ENCODE measurements at regions not wholly inside any gene's neighbourhood (a gene's known extent, or its start where the extent isn't known, plus 50 kb on each side); places are given as distances from the start of the nearest gene placed in this dataset.

DNA sequence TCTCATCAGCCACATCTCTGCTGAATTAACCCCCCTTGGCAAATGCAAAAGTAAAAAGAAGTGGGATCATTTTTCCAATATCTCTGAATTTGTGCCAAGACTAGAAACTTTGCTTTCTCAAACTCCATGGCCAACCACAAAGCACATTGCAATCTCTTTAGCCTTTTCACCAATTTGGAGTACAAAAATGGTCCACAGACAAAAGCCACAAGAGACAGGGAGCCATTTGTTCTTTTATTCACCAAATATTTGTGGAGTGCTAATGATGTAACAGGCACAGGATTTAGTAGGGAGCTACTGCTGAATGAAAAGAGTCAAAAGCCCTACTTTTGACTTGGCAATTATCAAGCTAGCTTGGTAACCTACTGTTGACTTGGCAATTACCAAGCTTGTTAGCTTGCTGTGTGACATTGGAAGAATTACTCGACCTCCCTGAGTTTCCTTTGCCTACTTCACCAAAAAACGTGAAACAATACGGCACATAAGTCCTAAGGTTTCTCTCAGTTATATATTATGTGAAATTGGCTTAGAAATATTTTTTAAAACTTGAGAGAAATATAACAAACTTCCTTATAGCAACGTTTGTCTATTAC lies 97.1 kb upstream of the KLF3 start (continued):
- TF ChIP-seq, protein P1, sequence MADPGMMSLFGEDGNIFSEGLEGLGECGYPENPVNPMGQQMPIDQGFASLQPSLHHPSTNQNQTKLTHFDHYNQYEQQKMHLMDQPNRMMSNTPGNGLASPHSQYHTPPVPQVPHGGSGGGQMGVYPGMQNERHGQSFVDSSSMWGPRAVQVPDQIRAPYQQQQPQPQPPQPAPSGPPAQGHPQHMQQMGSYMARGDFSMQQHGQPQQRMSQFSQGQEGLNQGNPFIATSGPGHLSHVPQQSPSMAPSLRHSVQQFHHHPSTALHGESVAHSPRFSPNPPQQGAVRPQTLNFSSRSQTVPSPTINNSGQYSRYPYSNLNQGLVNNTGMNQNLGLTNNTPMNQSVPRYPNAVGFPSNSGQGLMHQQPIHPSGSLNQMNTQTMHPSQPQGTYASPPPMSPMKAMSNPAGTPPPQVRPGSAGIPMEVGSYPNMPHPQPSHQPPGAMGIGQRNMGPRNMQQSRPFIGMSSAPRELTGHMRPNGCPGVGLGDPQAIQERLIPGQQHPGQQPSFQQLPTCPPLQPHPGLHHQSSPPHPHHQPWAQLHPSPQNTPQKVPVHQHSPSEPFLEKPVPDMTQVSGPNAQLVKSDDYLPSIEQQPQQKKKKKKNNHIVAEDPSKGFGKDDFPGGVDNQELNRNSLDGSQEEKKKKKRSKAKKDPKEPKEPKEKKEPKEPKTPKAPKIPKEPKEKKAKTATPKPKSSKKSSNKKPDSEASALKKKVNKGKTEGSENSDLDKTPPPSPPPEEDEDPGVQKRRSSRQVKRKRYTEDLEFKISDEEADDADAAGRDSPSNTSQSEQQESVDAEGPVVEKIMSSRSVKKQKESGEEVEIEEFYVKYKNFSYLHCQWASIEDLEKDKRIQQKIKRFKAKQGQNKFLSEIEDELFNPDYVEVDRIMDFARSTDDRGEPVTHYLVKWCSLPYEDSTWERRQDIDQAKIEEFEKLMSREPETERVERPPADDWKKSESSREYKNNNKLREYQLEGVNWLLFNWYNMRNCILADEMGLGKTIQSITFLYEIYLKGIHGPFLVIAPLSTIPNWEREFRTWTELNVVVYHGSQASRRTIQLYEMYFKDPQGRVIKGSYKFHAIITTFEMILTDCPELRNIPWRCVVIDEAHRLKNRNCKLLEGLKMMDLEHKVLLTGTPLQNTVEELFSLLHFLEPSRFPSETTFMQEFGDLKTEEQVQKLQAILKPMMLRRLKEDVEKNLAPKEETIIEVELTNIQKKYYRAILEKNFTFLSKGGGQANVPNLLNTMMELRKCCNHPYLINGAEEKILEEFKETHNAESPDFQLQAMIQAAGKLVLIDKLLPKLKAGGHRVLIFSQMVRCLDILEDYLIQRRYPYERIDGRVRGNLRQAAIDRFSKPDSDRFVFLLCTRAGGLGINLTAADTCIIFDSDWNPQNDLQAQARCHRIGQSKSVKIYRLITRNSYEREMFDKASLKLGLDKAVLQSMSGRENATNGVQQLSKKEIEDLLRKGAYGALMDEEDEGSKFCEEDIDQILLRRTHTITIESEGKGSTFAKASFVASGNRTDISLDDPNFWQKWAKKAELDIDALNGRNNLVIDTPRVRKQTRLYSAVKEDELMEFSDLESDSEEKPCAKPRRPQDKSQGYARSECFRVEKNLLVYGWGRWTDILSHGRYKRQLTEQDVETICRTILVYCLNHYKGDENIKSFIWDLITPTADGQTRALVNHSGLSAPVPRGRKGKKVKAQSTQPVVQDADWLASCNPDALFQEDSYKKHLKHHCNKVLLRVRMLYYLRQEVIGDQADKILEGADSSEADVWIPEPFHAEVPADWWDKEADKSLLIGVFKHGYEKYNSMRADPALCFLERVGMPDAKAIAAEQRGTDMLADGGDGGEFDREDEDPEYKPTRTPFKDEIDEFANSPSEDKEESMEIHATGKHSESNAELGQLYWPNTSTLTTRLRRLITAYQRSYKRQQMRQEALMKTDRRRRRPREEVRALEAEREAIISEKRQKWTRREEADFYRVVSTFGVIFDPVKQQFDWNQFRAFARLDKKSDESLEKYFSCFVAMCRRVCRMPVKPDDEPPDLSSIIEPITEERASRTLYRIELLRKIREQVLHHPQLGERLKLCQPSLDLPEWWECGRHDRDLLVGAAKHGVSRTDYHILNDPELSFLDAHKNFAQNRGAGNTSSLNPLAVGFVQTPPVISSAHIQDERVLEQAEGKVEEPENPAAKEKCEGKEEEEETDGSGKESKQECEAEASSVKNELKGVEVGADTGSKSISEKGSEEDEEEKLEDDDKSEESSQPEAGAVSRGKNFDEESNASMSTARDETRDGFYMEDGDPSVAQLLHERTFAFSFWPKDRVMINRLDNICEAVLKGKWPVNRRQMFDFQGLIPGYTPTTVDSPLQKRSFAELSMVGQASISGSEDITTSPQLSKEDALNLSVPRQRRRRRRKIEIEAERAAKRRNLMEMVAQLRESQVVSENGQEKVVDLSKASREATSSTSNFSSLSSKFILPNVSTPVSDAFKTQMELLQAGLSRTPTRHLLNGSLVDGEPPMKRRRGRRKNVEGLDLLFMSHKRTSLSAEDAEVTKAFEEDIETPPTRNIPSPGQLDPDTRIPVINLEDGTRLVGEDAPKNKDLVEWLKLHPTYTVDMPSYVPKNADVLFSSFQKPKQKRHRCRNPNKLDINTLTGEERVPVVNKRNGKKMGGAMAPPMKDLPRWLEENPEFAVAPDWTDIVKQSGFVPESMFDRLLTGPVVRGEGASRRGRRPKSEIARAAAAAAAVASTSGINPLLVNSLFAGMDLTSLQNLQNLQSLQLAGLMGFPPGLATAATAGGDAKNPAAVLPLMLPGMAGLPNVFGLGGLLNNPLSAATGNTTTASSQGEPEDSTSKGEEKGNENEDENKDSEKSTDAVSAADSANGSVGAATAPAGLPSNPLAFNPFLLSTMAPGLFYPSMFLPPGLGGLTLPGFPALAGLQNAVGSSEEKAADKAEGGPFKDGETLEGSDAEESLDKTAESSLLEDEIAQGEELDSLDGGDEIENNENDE (IDR thresholded peaks at IDR 0.05; ENCODE audit: insufficient replicate concordance, low read length) = no peak
- TF ChIP-seq SIX5 (IDR thresholded peaks at IDR 0.05; ENCODE audit: low read depth, low read length) = no peak
- TF ChIP-seq ASH2L (IDR thresholded peaks at IDR 0.05; ENCODE audit: low read length) = no peak
- TF ChIP-seq SIRT6 (IDR thresholded peaks at IDR 0.05; ENCODE audit: low read length) = no peak
- TF ChIP-seq, protein P2, sequence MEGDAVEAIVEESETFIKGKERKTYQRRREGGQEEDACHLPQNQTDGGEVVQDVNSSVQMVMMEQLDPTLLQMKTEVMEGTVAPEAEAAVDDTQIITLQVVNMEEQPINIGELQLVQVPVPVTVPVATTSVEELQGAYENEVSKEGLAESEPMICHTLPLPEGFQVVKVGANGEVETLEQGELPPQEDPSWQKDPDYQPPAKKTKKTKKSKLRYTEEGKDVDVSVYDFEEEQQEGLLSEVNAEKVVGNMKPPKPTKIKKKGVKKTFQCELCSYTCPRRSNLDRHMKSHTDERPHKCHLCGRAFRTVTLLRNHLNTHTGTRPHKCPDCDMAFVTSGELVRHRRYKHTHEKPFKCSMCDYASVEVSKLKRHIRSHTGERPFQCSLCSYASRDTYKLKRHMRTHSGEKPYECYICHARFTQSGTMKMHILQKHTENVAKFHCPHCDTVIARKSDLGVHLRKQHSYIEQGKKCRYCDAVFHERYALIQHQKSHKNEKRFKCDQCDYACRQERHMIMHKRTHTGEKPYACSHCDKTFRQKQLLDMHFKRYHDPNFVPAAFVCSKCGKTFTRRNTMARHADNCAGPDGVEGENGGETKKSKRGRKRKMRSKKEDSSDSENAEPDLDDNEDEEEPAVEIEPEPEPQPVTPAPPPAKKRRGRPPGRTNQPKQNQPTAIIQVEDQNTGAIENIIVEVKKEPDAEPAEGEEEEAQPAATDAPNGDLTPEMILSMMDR (IDR thresholded peaks at IDR 0.05; ENCODE audit: control extremely low read depth in 1 of 3, insufficient read depth in 1 of 3, low read depth in 1 of 3, low read length in 3 of 3) = no peak
- no peak for TF ChIP-seq TBP (IDR thresholded peaks at IDR 0.05; ENCODE audit: low read depth, low read length)
- TF ChIP-seq RFX5 (IDR thresholded peaks at IDR 0.05; ENCODE audit: borderline replicate concordance, low read depth, low read length) = no peak
- TF ChIP-seq HDAC6 (IDR thresholded peaks at IDR 0.05; ENCODE audit: low read depth, low read length) = no peak
- no peak for TF ChIP-seq RNF2 (IDR thresholded peaks at IDR 0.05; ENCODE audit: borderline replicate concordance, low read depth, low read length, missing control alignments, poor library complexity, severe bottlenecking)
